ENCODE measurements at regions not wholly inside any gene's neighbourhood (a gene's known extent, or its start where the extent isn't known, plus 50 kb on each side); places are given as distances from the start of the nearest gene placed in this dataset.

DNA sequence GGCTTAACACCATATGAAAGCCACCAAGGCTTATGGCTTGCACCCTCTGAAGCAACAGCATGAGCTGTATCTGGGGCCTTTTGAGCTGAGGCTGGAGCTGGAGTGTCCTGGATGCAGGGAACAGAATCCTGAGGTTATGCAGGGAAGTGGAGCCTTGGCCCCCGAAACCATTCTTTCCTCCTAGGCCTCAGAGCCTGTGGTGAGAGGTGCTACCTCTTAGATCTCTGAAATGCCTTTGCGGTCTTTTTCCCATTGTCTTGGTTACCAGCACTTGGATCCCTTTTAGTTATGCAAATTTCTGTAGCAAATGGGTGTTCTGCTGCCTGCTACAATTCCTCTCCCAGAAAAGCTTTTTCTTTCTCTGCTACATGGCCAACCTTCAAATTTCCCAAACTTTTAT is 72.7 kb upstream of the CLPB start:
- Histone ChIP-seq H3K4me3 (replicated peaks; ENCODE audit: low read depth, low read length) (no peak overlapping the region), H3K27me3 (replicated peaks; ENCODE audit: control insufficient read depth, insufficient read depth, low read length) (no peaks in the 10 kb centered on the region), H3K36me3 (ENCODE audit: control insufficient read depth, insufficient read depth, low read length) (no peaks in the 10 kb centered on the region)
- TF ChIP-seq, protein P1, sequence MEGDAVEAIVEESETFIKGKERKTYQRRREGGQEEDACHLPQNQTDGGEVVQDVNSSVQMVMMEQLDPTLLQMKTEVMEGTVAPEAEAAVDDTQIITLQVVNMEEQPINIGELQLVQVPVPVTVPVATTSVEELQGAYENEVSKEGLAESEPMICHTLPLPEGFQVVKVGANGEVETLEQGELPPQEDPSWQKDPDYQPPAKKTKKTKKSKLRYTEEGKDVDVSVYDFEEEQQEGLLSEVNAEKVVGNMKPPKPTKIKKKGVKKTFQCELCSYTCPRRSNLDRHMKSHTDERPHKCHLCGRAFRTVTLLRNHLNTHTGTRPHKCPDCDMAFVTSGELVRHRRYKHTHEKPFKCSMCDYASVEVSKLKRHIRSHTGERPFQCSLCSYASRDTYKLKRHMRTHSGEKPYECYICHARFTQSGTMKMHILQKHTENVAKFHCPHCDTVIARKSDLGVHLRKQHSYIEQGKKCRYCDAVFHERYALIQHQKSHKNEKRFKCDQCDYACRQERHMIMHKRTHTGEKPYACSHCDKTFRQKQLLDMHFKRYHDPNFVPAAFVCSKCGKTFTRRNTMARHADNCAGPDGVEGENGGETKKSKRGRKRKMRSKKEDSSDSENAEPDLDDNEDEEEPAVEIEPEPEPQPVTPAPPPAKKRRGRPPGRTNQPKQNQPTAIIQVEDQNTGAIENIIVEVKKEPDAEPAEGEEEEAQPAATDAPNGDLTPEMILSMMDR (IDR thresholded peaks at IDR 0.05; ENCODE audit: insufficient read depth, low read length, poor library complexity, severe bottlenecking) = no peak
- DNase-seq (ENCODE audit: extremely low read depth, insufficient read length) = no peak

DNA sequence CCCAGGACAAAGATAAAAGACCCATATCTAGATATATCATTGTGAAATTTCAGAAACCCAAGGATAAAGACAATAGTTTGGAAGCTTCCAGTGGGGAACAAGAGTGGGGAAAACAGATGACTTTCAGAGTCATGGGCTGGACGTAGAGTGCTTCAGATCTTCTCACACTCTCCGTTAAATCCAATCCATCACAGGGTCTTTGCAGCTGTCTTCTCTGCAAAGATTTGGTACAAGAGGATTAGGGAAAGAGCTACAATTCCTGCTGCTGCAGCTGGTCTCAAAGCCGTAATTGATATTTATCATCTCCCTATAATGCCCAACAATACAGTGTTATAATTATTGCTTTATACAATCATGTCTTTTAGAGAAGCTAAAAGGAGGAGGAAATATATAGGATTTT is 63.4 kb upstream of the CLPB start:
- DNase-seq (ENCODE audit: extremely low read depth, insufficient read length) = no peak
- no peaks in the 10 kb centered on the region for H3K27me3 ChIP-seq (replicated peaks; ENCODE audit: control insufficient read depth, insufficient read depth, low read length)
- no peak overlapping the region for H3K4me3 ChIP-seq (replicated peaks; ENCODE audit: low read depth, low read length)
- TF ChIP-seq, protein P1 (IDR thresholded peaks at IDR 0.05; ENCODE audit: insufficient read depth, low read length, poor library complexity, severe bottlenecking) = no peak
- H3K36me3 ChIP-seq (ENCODE audit: control insufficient read depth, insufficient read depth, low read length) = no peaks in the 10 kb centered on the region

DNA sequence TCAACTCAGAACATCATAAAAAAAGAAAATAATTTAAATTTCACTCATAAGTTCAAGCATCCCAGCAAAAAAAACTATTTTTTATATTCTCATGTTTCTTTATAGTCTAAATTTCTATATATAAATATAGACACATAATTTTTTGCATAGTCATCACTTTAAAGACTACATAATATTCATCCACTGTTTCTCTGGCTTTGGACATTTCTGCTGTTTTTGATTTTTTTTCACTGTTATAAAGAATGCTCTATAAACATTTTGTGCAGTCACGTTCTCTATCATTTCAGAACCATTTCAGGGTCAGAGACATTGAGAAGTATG is 59.7 kb upstream of the CLPB start:
- H3K36me3 ChIP-seq (ENCODE audit: control insufficient read depth, insufficient read depth, low read length) = no peaks in the 10 kb centered on the region
- no peak for DNase-seq (ENCODE audit: extremely low read depth, insufficient read length)
- TF ChIP-seq, protein P1 (IDR thresholded peaks at IDR 0.05; ENCODE audit: insufficient read depth, low read length, poor library complexity, severe bottlenecking) = no peak
- no peak overlapping the region for H3K4me3 ChIP-seq (replicated peaks; ENCODE audit: low read depth, low read length)
- no peaks in the 10 kb centered on the region for H3K27me3 ChIP-seq (replicated peaks; ENCODE audit: control insufficient read depth, insufficient read depth, low read length)

DNA sequence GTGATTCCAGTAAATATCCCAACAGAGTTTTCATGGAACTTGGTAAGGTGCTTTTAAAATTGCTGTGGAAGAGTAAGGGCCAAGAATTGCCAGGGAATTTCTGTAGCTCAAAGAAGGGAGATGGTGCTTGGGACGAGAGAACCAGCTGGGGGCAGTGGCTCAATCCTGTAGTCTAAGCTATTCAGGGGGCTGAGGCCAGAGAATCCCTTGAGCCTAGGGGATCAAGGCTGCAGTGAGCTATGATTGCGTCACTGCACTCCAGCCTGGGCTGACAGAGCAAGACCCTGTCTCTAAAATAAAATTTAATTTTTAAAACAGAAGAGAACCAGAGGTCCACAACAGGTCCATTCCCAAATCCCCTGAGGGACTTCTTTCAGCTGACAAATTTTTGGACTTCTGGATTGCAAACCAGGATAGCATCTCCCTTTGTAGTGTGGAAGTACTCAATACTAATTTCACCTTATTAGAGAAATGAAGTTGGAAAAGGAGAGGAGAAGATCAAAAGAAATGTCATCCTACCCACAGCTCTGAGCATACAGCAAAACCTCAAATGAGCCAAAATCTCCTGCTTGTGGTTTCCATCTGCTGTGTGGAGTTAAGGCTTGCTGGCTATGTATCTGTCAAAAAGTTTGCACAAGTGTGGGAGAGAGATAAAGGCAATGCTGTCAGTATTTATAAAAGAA is 59.2 kb upstream of the CLPB start:
- TF ChIP-seq, protein P1 (IDR thresholded peaks at IDR 0.05; ENCODE audit: insufficient read depth, low read length, poor library complexity, severe bottlenecking) = no peak
- H3K27me3 ChIP-seq (replicated peaks; ENCODE audit: control insufficient read depth, insufficient read depth, low read length) = no peaks in the 10 kb centered on the region
- no peaks in the 10 kb centered on the region for H3K36me3 ChIP-seq (ENCODE audit: control insufficient read depth, insufficient read depth, low read length)
- DNase-seq (ENCODE audit: extremely low read depth, insufficient read length) = no peak
- H3K4me3 ChIP-seq (replicated peaks; ENCODE audit: low read depth, low read length) = no peak overlapping the region

DNA sequence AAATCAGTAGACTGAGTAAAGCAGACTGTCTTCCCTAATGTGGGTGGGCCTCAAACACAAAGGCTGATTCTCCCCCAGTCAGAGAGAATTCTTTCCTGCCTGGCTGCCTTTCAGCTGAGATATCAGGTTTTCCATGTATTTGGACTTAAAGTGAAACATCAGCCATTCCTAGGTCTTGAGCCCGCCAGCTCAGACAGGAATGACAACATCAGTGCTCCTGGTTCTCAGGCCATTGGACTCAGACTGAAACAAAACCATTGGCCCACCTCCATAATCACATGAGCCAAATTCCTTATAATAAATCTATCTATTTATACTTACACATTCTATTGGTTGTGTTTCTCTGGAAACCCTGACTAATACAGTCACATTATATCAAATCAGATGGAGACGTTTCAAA is 56.7 kb upstream of the CLPB start:
- no peak overlapping the region for H3K4me3 ChIP-seq (replicated peaks; ENCODE audit: low read depth, low read length)
- TF ChIP-seq, protein P1 (IDR thresholded peaks at IDR 0.05; ENCODE audit: insufficient read depth, low read length, poor library complexity, severe bottlenecking) = no peak
- no peaks in the 10 kb centered on the region for H3K27me3 ChIP-seq (replicated peaks; ENCODE audit: control insufficient read depth, insufficient read depth, low read length)
- DNase-seq (ENCODE audit: extremely low read depth, insufficient read length) = no peak
- no peaks in the 10 kb centered on the region for H3K36me3 ChIP-seq (ENCODE audit: control insufficient read depth, insufficient read depth, low read length)

Measured in GM06990 (cell line).